ENCODE measurements at regions not wholly inside any gene's neighbourhood (a gene's known extent, or its start where the extent isn't known, plus 50 kb on each side); places are given as distances from the start of the nearest gene placed in this dataset.
A peak's percentile ranks its signal among the peaks of the same experiment; 100 is the strongest.

- no peak for DNase-seq
- Histone ChIP-seq H3K36me3 (ENCODE audit: control insufficient read depth, insufficient read depth, low read length) (no peaks in the 10 kb centered on the region), H3K27me3 (replicated peaks; ENCODE audit: control insufficient read depth, insufficient read depth, low read length) (no peaks in the 10 kb centered on the region), H3K4me3 (ENCODE audit: low read depth, low read length) (no peak overlapping the region), H3K4me1 (peaks cover 35% of the 10 kb centered on the region), H3K9me3 (peaks cover 4% of the 10 kb centered on the region; the same call in 1 of the 2 replicates)
- Mint-ChIP-seq H3K36me3 (ENCODE audit: insufficient read depth, unreplicated experiment) (peaks cover 7% of the 10 kb centered on the region), H3K27ac (ENCODE audit: unreplicated experiment) (no peak overlapping the region), H3K9me3 (ENCODE audit: unreplicated experiment) (peaks cover 10% of the 10 kb centered on the region), H3K27me3 (ENCODE audit: insufficient read depth, unreplicated experiment) (no peaks in the 10 kb centered on the region), H3K4me3 (ENCODE audit: unreplicated experiment) (no peak overlapping the region), H3K4me1 (ENCODE audit: low read depth, unreplicated experiment) (peaks cover 26% of the 10 kb centered on the region)
- ChIA-PET CTCF (no interaction called here), POLR2A (no interaction called here)
- no peak for TF ChIP-seq CTCF (IDR thresholded peaks at IDR 0.05; ENCODE audit: insufficient read depth in 1 of 2, low read depth in 1 of 2, low read length in 1 of 2, severe bottlenecking in 1 of 2, unreplicated experiment in 1 of 2)
- intact Hi-C loops (cut with micrococcal nuclease; ENCODE audit: unreplicated experiment) = no loop called here
- BruUV-seq (replicated peaks) = no TSS peak
These were observed 173.3 kb upstream of the TNFAIP3 start for GRCh38 chr6:137693711-137694110.

GRCh38 chr6:137696765-137697164 is 170.3 kb upstream of the TNFAIP3 start:
- POLR2A ChIA-PET = interaction anchor here (1.2 kb wide), 1 partner anchor 48 kb away, joined by 8 read pairs; no protein-coding TSS in a partner anchor
- Mint-ChIP-seq H3K36me3 (ENCODE audit: insufficient read depth, unreplicated experiment) (peaks cover 7% of the 10 kb centered on the region), H3K9me3 (ENCODE audit: unreplicated experiment) (peaks cover 2% of the 10 kb centered on the region), H3K27me3 (ENCODE audit: insufficient read depth, unreplicated experiment) (no peaks in the 10 kb centered on the region), H3K4me1 (ENCODE audit: low read depth, unreplicated experiment) (peaks cover 27% of the 10 kb centered on the region), H3K27ac (ENCODE audit: unreplicated experiment) (peak overlapping the region; percentile 94), H3K4me3 (ENCODE audit: unreplicated experiment) (no peak overlapping the region)
- peaks cover 44% of the 10 kb centered on the region for H3K4me1 ChIP-seq
- no peaks in the 10 kb centered on the region for H3K36me3 ChIP-seq (ENCODE audit: control insufficient read depth, insufficient read depth, low read length)
- H3K9me3 ChIP-seq = peaks cover 4% of the 10 kb centered on the region; the same call in 1 of the 2 replicates
- no peak for DNase-seq
- no peak overlapping the region for H3K4me3 ChIP-seq (ENCODE audit: low read depth, low read length)
- TF ChIP-seq CTCF (IDR thresholded peaks at IDR 0.05; ENCODE audit: insufficient read depth in 1 of 2, low read depth in 1 of 2, low read length in 1 of 2, severe bottlenecking in 1 of 2, unreplicated experiment in 1 of 2) = no peak
- H3K27me3 ChIP-seq (replicated peaks; ENCODE audit: control insufficient read depth, insufficient read depth, low read length) = no peaks in the 10 kb centered on the region
- BruUV-seq (replicated peaks) = no TSS peak
- intact Hi-C loops (cut with micrococcal nuclease; ENCODE audit: unreplicated experiment) = loop anchor here (1.0 to 5.0 kb wide), 4 partner anchors 36 to 599 kb away; no protein-coding TSS in a partner anchor
- CTCF ChIA-PET = interaction anchor here (1.0 to 2.0 kb wide), 7 partner anchors 11 to 603 kb away, joined by 3 to 17 read pairs (median 5); no protein-coding TSS in a partner anchor

DNA sequence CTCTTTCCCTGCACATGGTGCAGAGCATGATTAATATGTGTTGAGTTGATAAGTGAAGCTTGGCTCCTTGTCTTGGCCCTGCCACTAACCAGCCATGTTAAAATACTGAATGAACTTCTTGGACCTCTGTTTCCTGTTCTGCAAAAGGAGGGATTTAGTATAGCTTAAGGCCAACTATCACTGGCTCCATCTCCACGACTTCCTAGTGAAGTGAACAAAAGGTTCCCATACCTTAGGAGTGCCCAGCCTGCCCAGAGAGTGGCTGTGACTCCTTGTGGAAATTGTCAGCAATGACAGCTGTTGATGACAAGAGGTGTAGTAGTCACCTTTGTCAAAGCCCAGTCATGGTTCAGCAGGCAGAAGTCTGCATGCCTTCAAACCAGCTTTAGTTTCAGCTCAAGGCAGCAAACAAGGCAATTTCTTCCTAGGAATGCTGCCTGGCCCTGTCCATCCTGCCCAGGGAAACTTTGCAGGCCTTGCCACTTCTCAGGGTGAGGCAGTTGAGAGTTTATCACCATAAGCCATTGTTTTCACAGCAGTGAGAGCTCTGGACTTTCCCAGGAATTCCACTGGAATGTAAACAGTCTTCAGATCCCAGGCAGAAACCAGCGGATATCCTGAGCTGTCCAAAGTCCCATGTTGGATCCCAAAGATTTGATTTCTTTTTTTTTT is 169.7 kb upstream of the TNFAIP3 start:
- Mint-ChIP-seq H3K9me3 (ENCODE audit: unreplicated experiment) (peaks cover 8% of the 10 kb centered on the region), H3K36me3 (ENCODE audit: insufficient read depth, unreplicated experiment) (peaks cover 7% of the 10 kb centered on the region), H3K27ac (ENCODE audit: unreplicated experiment) (peak overlapping the region; percentile 94), H3K4me1 (ENCODE audit: low read depth, unreplicated experiment) (peaks cover 27% of the 10 kb centered on the region), H3K27me3 (ENCODE audit: insufficient read depth, unreplicated experiment) (no peaks in the 10 kb centered on the region), H3K4me3 (ENCODE audit: unreplicated experiment) (no peak overlapping the region)
- ChIA-PET POLR2A (interaction anchor here (1.2 kb wide), 1 partner anchor 48 kb away, joined by 8 read pairs; no protein-coding TSS in a partner anchor), CTCF (interaction anchor here (0.5 to 2.0 kb wide), 11 partner anchors 11 to 653 kb away, joined by 3 to 17 read pairs (median 5); no protein-coding TSS in a partner anchor)
- BruUV-seq (replicated peaks) = no TSS peak
- peaks cover 4% of the 10 kb centered on the region; the same call in 1 of the 2 replicates for H3K9me3 ChIP-seq
- no peaks in the 10 kb centered on the region for H3K36me3 ChIP-seq (ENCODE audit: control insufficient read depth, insufficient read depth, low read length)
- no peaks in the 10 kb centered on the region for H3K27me3 ChIP-seq (replicated peaks; ENCODE audit: control insufficient read depth, insufficient read depth, low read length)
- H3K4me1 ChIP-seq = peaks cover 44% of the 10 kb centered on the region
- peak; percentile 34 to 35 for TF ChIP-seq CTCF (IDR thresholded peaks at IDR 0.05; ENCODE audit: insufficient read depth in 1 of 2, low read depth in 1 of 2, low read length in 1 of 2, severe bottlenecking in 1 of 2, unreplicated experiment in 1 of 2)
- intact Hi-C loops (cut with micrococcal nuclease; ENCODE audit: unreplicated experiment) = loop anchor here (1.0 to 5.0 kb wide), 4 partner anchors 37 to 600 kb away; no protein-coding TSS in a partner anchor
- H3K4me3 ChIP-seq (ENCODE audit: low read depth, low read length) = no peak overlapping the region
- peak; percentile 73 to 91 for DNase-seq

Data from Caco-2 (cell line).